GM23338 (cell line): ENCODE measurements at regions not wholly inside any gene's neighbourhood (a gene's known extent, or its start where the extent isn't known, plus 50 kb on each side); places are given as distances from the start of the nearest gene placed in this dataset.

Experiments used
- ATAC-seq: fragments of 200-7000 bp; cut with Tn5 transposase; 3 replicates; pipeline ENCODE4 v1.9.1; 2020
- DNase-seq: peaks from one replicate; pipeline ENCODE4 v3.0.0-alpha.2; 2015; ENCODE audit warnings: low spot score
- H2AFZ ChIP-seq: fragments of 200-600 bp; sonication (generic); 2 replicates; pipeline ENCODE4 v1.8.0; 2016; ENCODE audit warnings: antibody characterized with exemption, mild to moderate bottlenecking, moderate library complexity
- H3F3A ChIP-seq: fragments of 200-600 bp; sonication (generic); replicated peaks from 2 replicates; pipeline ENCODE4 v1.8.0; 2017; ENCODE audit warnings: antibody characterized with exemption, mixed run types, low read depth
- H3K27ac ChIP-seq: fragments of 200-600 bp; sonication (generic); 2 replicates; pipeline ENCODE4 v1.6.1; 2016; ENCODE audit warnings: low read depth
- H3K27me3 ChIP-seq: fragments of 200-600 bp; sonication (generic); 2 replicates; pipeline ENCODE4 v1.8.0; 2016; ENCODE audit warnings: mild to moderate bottlenecking, mixed run types, moderate library complexity; ENCODE audit not compliant: insufficient read depth
- H3K36me3 ChIP-seq: fragments of 200-600 bp; sonication (generic); 2 replicates; pipeline ENCODE4 v1.8.0; 2016; ENCODE audit warnings: mild to moderate bottlenecking; ENCODE audit not compliant: insufficient read depth
- H3K4me1 ChIP-seq: fragments of 200-600 bp; sonication (generic); 2 replicates; pipeline ENCODE4 v1.8.0; 2016; ENCODE audit warnings: mild to moderate bottlenecking, moderate library complexity; ENCODE audit not compliant: insufficient read depth
- H3K4me2 ChIP-seq: fragments of 200-600 bp; sonication (generic); 2 replicates; pipeline ENCODE4 v1.7.1; 2017; ENCODE audit warnings: mixed run types
- H3K4me3 ChIP-seq: fragments of 200-600 bp; sonication (generic); 2 replicates; pipeline ENCODE4 v1.6.1; 2016; ENCODE audit warnings: mixed run types
- H3K79me2 ChIP-seq: fragments of 200-600 bp; sonication (generic); replicated peaks from 2 replicates; pipeline ENCODE4 v1.8.0; 2017; ENCODE audit warnings: mild to moderate bottlenecking; ENCODE audit not compliant: insufficient read depth
- H3K9me2 ChIP-seq: fragments of 200-600 bp; sonication (generic); 2 replicates; pipeline ENCODE4 v1.8.0; 2017; ENCODE audit not compliant: insufficient read depth
- H4K20me1 ChIP-seq: fragments of 200-600 bp; sonication (generic); replicated peaks from 2 replicates; pipeline ENCODE4 v1.8.0; 2017; ENCODE audit warnings: mild to moderate bottlenecking; ENCODE audit not compliant: insufficient read depth
- H3K27ac Mint-ChIP-seq: 2 replicates; pipeline ENCODE4 v1.8.0; 2020; ENCODE audit warnings: inconsistent platforms, mild to moderate bottlenecking, moderate library complexity, mixed read lengths
- H3K27me3 Mint-ChIP-seq: 3 replicates; pipeline ENCODE4 v1.8.0; 2022; ENCODE audit warnings: low read depth, mild to moderate bottlenecking, moderate library complexity, mixed read lengths, inconsistent platforms; ENCODE audit not compliant: insufficient read depth, poor library complexity
- H3K36me3 Mint-ChIP-seq: 3 replicates; pipeline ENCODE4 v1.8.0; 2021; ENCODE audit warnings: low read depth, mild to moderate bottlenecking, inconsistent platforms, moderate library complexity, mixed read lengths
- H3K4me1 Mint-ChIP-seq: 3 replicates; pipeline ENCODE4 v1.8.0; 2020; ENCODE audit warnings: mild to moderate bottlenecking, inconsistent platforms, mixed read lengths
- H3K4me3 Mint-ChIP-seq: 3 replicates; pipeline ENCODE4 v1.8.0; 2021; ENCODE audit warnings: moderate library complexity, mild to moderate bottlenecking, inconsistent platforms, mixed read lengths
- H3K9me3 Mint-ChIP-seq: 3 replicates; pipeline ENCODE4 v1.8.0; 2020; ENCODE audit warnings: moderate library complexity, mild to moderate bottlenecking, inconsistent platforms, mixed read lengths
- CREB1 ChIP-seq: fragments of 250-450 bp; sonication (Bioruptor Pico); IDR thresholded peaks from 2 replicates; pipeline ENCODE4 v1.5.0; 2020; ENCODE audit warnings: low read depth, mild to moderate bottlenecking, moderate library complexity
- CTCF ChIP-seq, 2 experiments: fragments of 200-600 bp in 1 of 2; sonication (generic) in 1 of 2; conservative IDR thresholded peaks; 2 replicates each; pipeline versions ENCODE4 v1.5.1 to v1.6.1; 2016 to 2017; ENCODE audit warnings: antibody characterized with exemption in 2 of 2, low read depth in 2 of 2, mild to moderate bottlenecking in 2 of 2, moderate library complexity in 1 of 2
- ETS1 ChIP-seq: IDR thresholded peaks from 2 replicates; pipeline ENCODE4 v1.6.1; 2016; ENCODE audit warnings: antibody characterized with exemption
- EZH2 ChIP-seq: fragments of 200-600 bp; sonication (generic); IDR thresholded peaks from one replicate; pipeline ENCODE4 v1.8.0; 2017; ENCODE audit warnings: antibody characterized with exemption, mild to moderate bottlenecking, low read depth; ENCODE audit not compliant: unreplicated experiment
- EZH2phosphoT487 ChIP-seq: fragments of 200-600 bp; sonication (generic); IDR thresholded peaks from one replicate; pipeline ENCODE4 v1.8.1; 2018; ENCODE audit warnings: antibody characterized with exemption; ENCODE audit not compliant: unreplicated experiment
- JUNB ChIP-seq: IDR thresholded peaks from one replicate; pipeline ENCODE4 v1.6.1; 2016; ENCODE audit warnings: antibody characterized with exemption; ENCODE audit not compliant: unreplicated experiment
- NANOG ChIP-seq: IDR thresholded peaks from 2 replicates; pipeline ENCODE4 v1.6.1; 2016; ENCODE audit warnings: antibody characterized with exemption, borderline replicate concordance
- POLR2AphosphoS5 ChIP-seq: IDR thresholded peaks from 2 replicates; pipeline ENCODE4 v1.6.1; 2016; ENCODE audit warnings: antibody characterized with exemption, low read depth
- REST ChIP-seq: IDR thresholded peaks from one replicate; pipeline ENCODE4 v1.6.1; 2018; ENCODE audit warnings: antibody characterized with exemption; ENCODE audit not compliant: unreplicated experiment
- STAT1 ChIP-seq: IDR thresholded peaks from one replicate; pipeline ENCODE4 v1.6.1; 2016; ENCODE audit warnings: antibody characterized with exemption; ENCODE audit not compliant: unreplicated experiment
- ZNF114 ChIP-seq: fragments of 250-450 bp; sonication (Bioruptor Pico); IDR thresholded peaks from 2 replicates; pipeline ENCODE4 v1.5.0; 2020; ENCODE audit warnings: mild to moderate bottlenecking, moderate library complexity
- ZNF331 ChIP-seq: fragments of 250-450 bp; sonication (Bioruptor Pico); IDR thresholded peaks from 2 replicates; pipeline ENCODE4 v1.5.0; 2020; ENCODE audit warnings: low read depth, mild to moderate bottlenecking, moderate library complexity
- ZNF462 ChIP-seq: fragments of 250-450 bp; sonication (Bioruptor Pico); IDR thresholded peaks from 2 replicates; pipeline ENCODE4 v1.5.0; 2020; ENCODE audit warnings: mild to moderate bottlenecking, moderate library complexity

- no peaks in the 10 kb centered on the region for H3K4me1 ChIP-seq
- no peak overlapping the region for H3K27ac Mint-ChIP-seq
These were observed 532.9 kb downstream of the CDH26 start for GRCh38 chr20:60491051-60491581.

More at GRCh38 chr20:60491051-60491581, 532.9 kb downstream of the CDH26 start:
- TF ChIP-seq ETS1 (no peak), EZH2phosphoT487 (no peak), ZNF114 (CRISPR knock-in tag) (no peak), NANOG (no peak), CREB1 (CRISPR knock-in tag) (no peak), POLR2AphosphoS5 (no peak), CTCF (conservative IDR thresholded peaks at IDR 0.05; ENCODE audit: low read depth in 2 of 2) (no peak), ZNF462 (CRISPR knock-in tag) (no peak), JUNB (no peak), ZNF331 (no peak), STAT1 (no peak), EZH2 (no peak), REST (no peak)
- Mint-ChIP-seq H3K4me3 (no peak overlapping the region), H3K4me1 (peaks cover 22% of the 10 kb centered on the region), H3K27me3 (peaks cover 10% of the 10 kb centered on the region), H3K36me3 (no peaks in the 10 kb centered on the region), H3K9me3 (no peaks in the 10 kb centered on the region)
- Histone ChIP-seq H3K27me3 (no peaks in the 10 kb centered on the region), H3K79me2 (no peaks in the 10 kb centered on the region), H3F3A (no peaks in the 10 kb centered on the region), H4K20me1 (no peaks in the 10 kb centered on the region), H3K36me3 (no peaks in the 10 kb centered on the region), H3K27ac (no peak overlapping the region), H3K4me2 (no peak overlapping the region), H3K4me3 (no peak overlapping the region), H2AFZ (no peak overlapping the region), H3K9me2 (no peaks in the 10 kb centered on the region)
- ATAC-seq (no peak), DNase-seq (no peak)
